ENCODE measurements at regions not wholly inside any gene's neighbourhood (a gene's known extent, or its start where the extent isn't known, plus 50 kb on each side); places are given as distances from the start of the nearest gene placed in this dataset.

- H3K27me3 Mint-ChIP-seq (ENCODE audit: insufficient read depth, unreplicated experiment): peaks cover 25% of the 10 kb centered on the region
- no peaks in the 10 kb centered on the region for H3K9me3 Mint-ChIP-seq (ENCODE audit: unreplicated experiment)
- BruUV-seq (replicated peaks): no TSS peak
- CTCF ChIA-PET: interaction anchor here (0.6 to 1.5 kb wide), 2 partner anchors 9 to 10 kb away, joined by 4 to 8 read pairs; no protein-coding TSS in a partner anchor
- H3K4me1 Mint-ChIP-seq (ENCODE audit: insufficient read depth, unreplicated experiment): no peaks in the 10 kb centered on the region
- no peak for TF ChIP-seq CTCF (IDR thresholded peaks at IDR 0.05; ENCODE audit: unreplicated experiment)
- no peak for DNase-seq (ENCODE audit: unreplicated experiment)
- no peak overlapping the region for H3K27ac Mint-ChIP-seq (ENCODE audit: low read depth, unreplicated experiment)
- no peak overlapping the region for H3K4me3 Mint-ChIP-seq (ENCODE audit: unreplicated experiment)
- no peaks in the 10 kb centered on the region for H3K36me3 Mint-ChIP-seq (ENCODE audit: insufficient read depth, unreplicated experiment)
- intact Hi-C loops (cut with micrococcal nuclease): no loop called here
- POLR2A ChIA-PET: no interaction called here
Observed at GRCh38 chr13:72562686-72563085, 164.7 kb downstream of the MZT1 start.

- no peaks in the 10 kb centered on the region for H3K9me3 Mint-ChIP-seq (ENCODE audit: unreplicated experiment)
- H3K4me3 Mint-ChIP-seq (ENCODE audit: unreplicated experiment): no peak overlapping the region
- H3K4me1 Mint-ChIP-seq (ENCODE audit: insufficient read depth, unreplicated experiment): peaks cover 6% of the 10 kb centered on the region
- BruUV-seq (replicated peaks): no TSS peak
- no peak for TF ChIP-seq CTCF (IDR thresholded peaks at IDR 0.05; ENCODE audit: unreplicated experiment)
- no peak overlapping the region for H3K27ac Mint-ChIP-seq (ENCODE audit: low read depth, unreplicated experiment)
- CTCF ChIA-PET: no interaction called here
- H3K36me3 Mint-ChIP-seq (ENCODE audit: insufficient read depth, unreplicated experiment): no peaks in the 10 kb centered on the region
- peaks cover 25% of the 10 kb centered on the region for H3K27me3 Mint-ChIP-seq (ENCODE audit: insufficient read depth, unreplicated experiment)
- intact Hi-C loops (cut with micrococcal nuclease): no loop called here
- POLR2A ChIA-PET: no interaction called here
- DNase-seq (ENCODE audit: unreplicated experiment): no peak
Observed at GRCh38 chr13:72561791-72562190, 165.6 kb downstream of the MZT1 start.

GRCh38 chr13:72559716-72560115 lies 167.7 kb downstream of the MZT1 start:
- H3K4me3 Mint-ChIP-seq (ENCODE audit: unreplicated experiment): no peak overlapping the region
- no peaks in the 10 kb centered on the region for H3K36me3 Mint-ChIP-seq (ENCODE audit: insufficient read depth, unreplicated experiment)
- POLR2A ChIA-PET: no interaction called here
- intact Hi-C loops (cut with micrococcal nuclease): no loop called here
- CTCF ChIA-PET: interaction anchor here (0.6 kb wide), 1 partner anchor 362 kb away, joined by 3 read pairs; no protein-coding TSS in a partner anchor
- no TSS peak for BruUV-seq (replicated peaks)
- H3K4me1 Mint-ChIP-seq (ENCODE audit: insufficient read depth, unreplicated experiment): peaks cover 6% of the 10 kb centered on the region
- DNase-seq (ENCODE audit: unreplicated experiment): no peak
- peaks cover 14% of the 10 kb centered on the region for H3K27me3 Mint-ChIP-seq (ENCODE audit: insufficient read depth, unreplicated experiment)
- TF ChIP-seq CTCF (IDR thresholded peaks at IDR 0.05; ENCODE audit: unreplicated experiment): no peak
- H3K9me3 Mint-ChIP-seq (ENCODE audit: unreplicated experiment): no peaks in the 10 kb centered on the region
- no peak overlapping the region for H3K27ac Mint-ChIP-seq (ENCODE audit: low read depth, unreplicated experiment)

GRCh38 chr13:72556945-72557344 lies 170.5 kb downstream of the MZT1 start:
- Mint-ChIP-seq H3K27me3 (ENCODE audit: insufficient read depth, unreplicated experiment) (peaks cover 5% of the 10 kb centered on the region), H3K27ac (ENCODE audit: low read depth, unreplicated experiment) (no peak overlapping the region), H3K9me3 (ENCODE audit: unreplicated experiment) (no peaks in the 10 kb centered on the region), H3K36me3 (ENCODE audit: insufficient read depth, unreplicated experiment) (no peaks in the 10 kb centered on the region), H3K4me3 (ENCODE audit: unreplicated experiment) (no peak overlapping the region), H3K4me1 (ENCODE audit: insufficient read depth, unreplicated experiment) (peaks cover 6% of the 10 kb centered on the region)
- DNase-seq (ENCODE audit: unreplicated experiment): no peak
- POLR2A ChIA-PET: interaction anchor here (0.9 to 1.2 kb wide), 2 partner anchors 17 to 37 kb away, joined by 3 read pairs; no protein-coding TSS in a partner anchor
- no TSS peak for BruUV-seq (replicated peaks)
- TF ChIP-seq CTCF (IDR thresholded peaks at IDR 0.05; ENCODE audit: unreplicated experiment): no peak
- CTCF ChIA-PET: no interaction called here
- intact Hi-C loops (cut with micrococcal nuclease): no loop called here

Data from MCF 10A (cell line).